Astrocyte of the cerebellum (primary cell): ENCODE measurements at regions not wholly inside any gene's neighbourhood (a gene's known extent, or its start where the extent isn't known, plus 50 kb on each side); places are given as distances from the start of the nearest gene placed in this dataset.

ENCODE experiments used
- DNase-seq: peaks from one replicate; pipeline ENCODE4 v3.0.0-alpha.2; 2011; ENCODE audit warnings: low read depth
- H3K4me3 ChIP-seq: 2 replicates; pipeline ENCODE4 v1.5.1; 2011; ENCODE audit warnings: mild to moderate bottlenecking, low read depth, low read length, moderate library complexity
- CTCF ChIP-seq: IDR thresholded peaks from 2 replicates; pipeline ENCODE4 v1.5.1; 2012; ENCODE audit warnings: low read length, low read depth, moderate library complexity, mild to moderate bottlenecking; ENCODE audit errors: missing control alignments
- in situ Hi-C: cut with HindIII; loops from 2 replicates; pipeline ENCODE4 v1.10.0; 2017; ENCODE audit warnings: low sequenced_read_pairs

GRCh38 chr5:36442352-36442751 is 140.7 kb upstream of the RANBP3L start:
- in situ Hi-C loops, result no loop called here
- no peak overlapping the region for H3K4me3 ChIP-seq
- DNase-seq, result no peak
- TF ChIP-seq CTCF, result no peak

- TF ChIP-seq CTCF, result no peak
- H3K4me3 ChIP-seq, result no peak overlapping the region
- in situ Hi-C loops, result no loop called here
- no peak for DNase-seq
These were observed 141.1 kb upstream of the RANBP3L start for GRCh38 chr5:36442796-36443195.

GRCh38 chr5:36443941-36444340 is 142.2 kb upstream of the RANBP3L start:
- in situ Hi-C loops, result no loop called here
- no peak for TF ChIP-seq CTCF
- H3K4me3 ChIP-seq, result no peak overlapping the region
- DNase-seq, result no peak

GRCh38 chr5:36444582-36445418 is 143.1 kb upstream of the RANBP3L start:
- DNase-seq, result no peak
- no peak for TF ChIP-seq CTCF
- H3K4me3 ChIP-seq, result no peak overlapping the region
- in situ Hi-C loops, result no loop called here

GRCh38 chr5:36447776-36448175 is 146.1 kb upstream of the RANBP3L start:
- H3K4me3 ChIP-seq, result no peak overlapping the region
- DNase-seq, result no peak
- in situ Hi-C loops, result no loop called here
- TF ChIP-seq CTCF, result no peak

GRCh38 chr5:36450229-36451014 is 148.7 kb upstream of the RANBP3L start:
- in situ Hi-C loops, result no loop called here
- no peak overlapping the region for H3K4me3 ChIP-seq
- no peak for TF ChIP-seq CTCF
- no peak for DNase-seq
